SK-N-MC (cell line): ENCODE measurements at regions not wholly inside any gene's neighbourhood (a gene's known extent, or its start where the extent isn't known, plus 50 kb on each side); places are given as distances from the start of the nearest gene placed in this dataset.

Source experiments
- EZH2 ChIP-seq: fragments of 200-600 bp; sonication (generic); IDR thresholded peaks from one replicate; pipeline ENCODE4 v1.6.1; 2017; ENCODE audit warnings: antibody characterized with exemption
- POLR2AphosphoS5 ChIP-seq: IDR thresholded peaks from 2 replicates; pipeline ENCODE4 v1.6.1; 2012; ENCODE audit warnings: mild to moderate bottlenecking, low read depth, low read length, borderline replicate concordance

- TF ChIP-seq POLR2AphosphoS5 (no peak), EZH2 (no peak)
Measured at GRCh38 chr15:69806287-69806915, 291.3 kb downstream of the TLE3 start.
